Neural progenitor cell (in vitro differentiated cells): ENCODE measurements at regions not wholly inside any gene's neighbourhood (a gene's known extent, or its start where the extent isn't known, plus 50 kb on each side); places are given as distances from the start of the nearest gene placed in this dataset.

Source experiments
- DNase-seq: peaks from one replicate; pipeline ENCODE4 v3.0.0-alpha.2; 2016; ENCODE audit warnings: low spot score
- H2AFZ ChIP-seq: fragments of 200-600 bp; sonication (generic); replicated peaks from 2 replicates; pipeline ENCODE4 v1.6.1; 2016; ENCODE audit warnings: antibody characterized with exemption
- H3F3A ChIP-seq: fragments of 200-600 bp; sonication (generic); 2 replicates; pipeline ENCODE4 v1.6.1; 2016; ENCODE audit warnings: antibody characterized with exemption, low read depth
- H3K27ac ChIP-seq: fragments of 200-600 bp; sonication (generic); 2 replicates; pipeline ENCODE4 v1.5.1; 2016; ENCODE audit warnings: mild to moderate bottlenecking
- H3K27me3 ChIP-seq: fragments of 200-600 bp; sonication (generic); 2 replicates; pipeline ENCODE4 v1.6.1; 2016; ENCODE audit warnings: mild to moderate bottlenecking, moderate library complexity
- H3K36me3 ChIP-seq: fragments of 200-600 bp; sonication (generic); 2 replicates; pipeline ENCODE4 v1.5.1; 2016
- H3K4me1 ChIP-seq: fragments of 200-600 bp; sonication (generic); 2 replicates; pipeline ENCODE4 v1.6.1; 2016; ENCODE audit warnings: mixed run types
- H3K4me2 ChIP-seq: fragments of 200-600 bp; sonication (generic); 2 replicates; pipeline ENCODE4 v1.6.1; 2016
- H3K4me3 ChIP-seq: fragments of 200-600 bp; sonication (generic); 2 replicates; pipeline ENCODE4 v1.5.1; 2016
- H3K79me2 ChIP-seq: fragments of 200-600 bp; sonication (generic); 2 replicates; pipeline ENCODE4 v1.6.1; 2016; ENCODE audit warnings: low read depth
- H3K9ac ChIP-seq: fragments of 200-600 bp; sonication (generic); 2 replicates; pipeline ENCODE4 v1.6.1; 2016
- H3K9me3 ChIP-seq: fragments of 200-600 bp; sonication (generic); 2 replicates; pipeline ENCODE4 v1.5.1; 2016; ENCODE audit warnings: low read depth
- H4K20me1 ChIP-seq: fragments of 200-600 bp; sonication (generic); 2 replicates; pipeline ENCODE4 v1.6.1; 2016; ENCODE audit warnings: low read depth
- H3K27ac Mint-ChIP-seq: 3 replicates; pipeline ENCODE4 v1.8.0; 2021; ENCODE audit warnings: mixed read lengths
- H3K27me3 Mint-ChIP-seq: 2 replicates; pipeline ENCODE4 v1.8.0; 2022; ENCODE audit warnings: low read depth, mild to moderate bottlenecking, inconsistent platforms, moderate library complexity, mixed read lengths; ENCODE audit not compliant: insufficient read depth
- H3K36me3 Mint-ChIP-seq: 3 replicates; pipeline ENCODE4 v1.8.0; 2021; ENCODE audit warnings: mixed read lengths
- H3K4me1 Mint-ChIP-seq: 3 replicates; pipeline ENCODE4 v1.8.0; 2021; ENCODE audit warnings: mixed read lengths
- H3K4me3 Mint-ChIP-seq: 3 replicates; pipeline ENCODE4 v1.8.0; 2021; ENCODE audit warnings: mild to moderate bottlenecking, moderate library complexity, mixed read lengths
- H3K9me3 Mint-ChIP-seq: 3 replicates; pipeline ENCODE4 v1.8.0; 2020; ENCODE audit warnings: mixed read lengths
- CTCF ChIP-seq: fragments of 200-600 bp; sonication (generic); IDR thresholded peaks from 2 replicates; pipeline ENCODE4 v1.5.1; 2017; ENCODE audit warnings: antibody characterized with exemption, mild to moderate bottlenecking
- EZH2 ChIP-seq: fragments of 200-600 bp; sonication (generic); IDR thresholded peaks from 2 replicates; pipeline ENCODE4 v1.6.1; 2017; ENCODE audit warnings: antibody characterized with exemption, mild to moderate bottlenecking, moderate library complexity
- EZH2phosphoT487 ChIP-seq: fragments of 200-600 bp; sonication (generic); IDR thresholded peaks from 2 replicates; pipeline ENCODE4 v1.6.1; 2017; ENCODE audit warnings: antibody characterized with exemption

GRCh38 chrX:40188573-40189417 is 91.0 kb upstream of the BCOR start:
- Mint-ChIP-seq H3K4me3 (no peak overlapping the region), H3K27me3 (peaks cover 4% of the 10 kb centered on the region), H3K27ac (no peak overlapping the region), H3K4me1 (no peaks in the 10 kb centered on the region), H3K36me3 (peaks cover 3% of the 10 kb centered on the region), H3K9me3 (peaks cover 22% of the 10 kb centered on the region)
- TF ChIP-seq CTCF = no peak
- no peak for TF ChIP-seq EZH2phosphoT487
- no peak for TF ChIP-seq EZH2
- H3K27me3 ChIP-seq = no peaks in the 10 kb centered on the region
- no peaks in the 10 kb centered on the region for H3K4me1 ChIP-seq
- H2AFZ ChIP-seq = no peak overlapping the region
- no peaks in the 10 kb centered on the region for H3K9me3 ChIP-seq
- H3K79me2 ChIP-seq = no peaks in the 10 kb centered on the region
- no peak for DNase-seq
- H3K4me3 ChIP-seq = no peak overlapping the region
- no peak overlapping the region for H3K4me2 ChIP-seq
- H4K20me1 ChIP-seq = no peaks in the 10 kb centered on the region
- no peak overlapping the region for H3K27ac ChIP-seq
- H3F3A ChIP-seq = no peaks in the 10 kb centered on the region
- H3K36me3 ChIP-seq = no peaks in the 10 kb centered on the region
- no peak overlapping the region for H3K9ac ChIP-seq

- H3K27ac Mint-ChIP-seq = no peak overlapping the region
Measured at GRCh38 chrX:40184968-40185367, 87.2 kb upstream of the BCOR start.

GRCh38 chrX:40182615-40183014 is 84.9 kb upstream of the BCOR start:
- peaks cover 10% of the 10 kb centered on the region for H3K4me1 Mint-ChIP-seq
- H3K4me3 Mint-ChIP-seq = no peak overlapping the region
- Histone ChIP-seq H3K9ac (no peak overlapping the region), H3K4me2 (no peak overlapping the region), H4K20me1 (no peaks in the 10 kb centered on the region), H3K4me3 (no peak overlapping the region), H2AFZ (no peak overlapping the region), H3K79me2 (no peaks in the 10 kb centered on the region), H3K27ac (no peak overlapping the region), H3F3A (peaks cover 16% of the 10 kb centered on the region), H3K4me1 (peaks cover 5% of the 10 kb centered on the region), H3K27me3 (no peaks in the 10 kb centered on the region), H3K9me3 (no peaks in the 10 kb centered on the region), H3K36me3 (no peaks in the 10 kb centered on the region)
- peaks cover 3% of the 10 kb centered on the region for H3K36me3 Mint-ChIP-seq
- peaks cover 5% of the 10 kb centered on the region for H3K27me3 Mint-ChIP-seq
- DNase-seq = no peak
- H3K27ac Mint-ChIP-seq = no peak overlapping the region
- no peak for TF ChIP-seq EZH2phosphoT487
- TF ChIP-seq EZH2 = no peak
- no peak for TF ChIP-seq CTCF
- H3K9me3 Mint-ChIP-seq = peaks cover 23% of the 10 kb centered on the region

More at GRCh38 chrX:40184968-40185367, 87.2 kb upstream of the BCOR start:
- Mint-ChIP-seq H3K36me3 (peaks cover 3% of the 10 kb centered on the region), H3K27me3 (peaks cover 2% of the 10 kb centered on the region), H3K4me1 (peaks cover under 1% of the 10 kb centered on the region), H3K4me3 (no peak overlapping the region), H3K9me3 (peaks cover 20% of the 10 kb centered on the region)
- Histone ChIP-seq H3K4me3 (no peak overlapping the region), H3K9ac (no peak overlapping the region), H3K27me3 (no peaks in the 10 kb centered on the region), H3K79me2 (no peaks in the 10 kb centered on the region), H2AFZ (no peak overlapping the region), H3K27ac (no peak overlapping the region), H3K4me1 (no peaks in the 10 kb centered on the region), H3K9me3 (no peaks in the 10 kb centered on the region), H3F3A (no peaks in the 10 kb centered on the region), H3K36me3 (no peaks in the 10 kb centered on the region), H3K4me2 (no peak overlapping the region), H4K20me1 (no peaks in the 10 kb centered on the region)
- TF ChIP-seq EZH2 = no peak
- no peak for TF ChIP-seq CTCF
- no peak for TF ChIP-seq EZH2phosphoT487
- DNase-seq = no peak
